Right atrium auricular region (tissue), 2 donors: ENCODE measurements at regions not wholly inside any gene's neighbourhood (a gene's known extent, or its start where the extent isn't known, plus 50 kb on each side); places are given as distances from the start of the nearest gene placed in this dataset.

Source experiments
- DNase-seq: peaks from one replicate; pipeline ENCODE4 v3.0.0-alpha.2; 2019; ENCODE audit warnings: low spot score
- H3K27ac ChIP-seq, 2 donors: fragments of 200-600 bp; sonication (generic); 1 replicate in 1 of 2; 2 replicates in 1 of 2; pipeline ENCODE4 v1.5.1; 2016 to 2019
- H3K27me3 ChIP-seq, 2 donors: fragments of 200-600 bp; sonication (generic); one replicate each; pipeline versions ENCODE4 v1.5.1 to v1.6.0; 2017 to 2019
- H3K36me3 ChIP-seq: fragments of 200-600 bp; sonication (generic); one replicate; pipeline ENCODE4 v1.5.1; 2016
- H3K4me1 ChIP-seq, 2 donors: fragments of 200-600 bp; sonication (generic); one replicate each; pipeline versions ENCODE4 v1.5.1 to v1.6.0; 2017 to 2019
- H3K4me3 ChIP-seq, 2 donors: fragments of 200-600 bp; sonication (generic); 1 replicate in 1 of 2; 2 replicates in 1 of 2; pipeline ENCODE4 v1.5.1; 2017 to 2019; ENCODE audit warnings: mild to moderate bottlenecking in 1 of 2, moderate library complexity in 1 of 2
- H3K9me3 ChIP-seq, 2 donors: fragments of 200-600 bp; sonication (generic); one replicate each; pipeline ENCODE4 v1.5.1; 2019
- CTCF ChIP-seq, 2 donors: fragments of 200-600 bp; sonication (generic); IDR thresholded peaks; one replicate each; pipeline ENCODE4 v1.5.1; 2019; ENCODE audit warnings: antibody characterized with exemption in 2 of 2

- Histone ChIP-seq H3K9me3 (no peaks in the 10 kb centered on the region), H3K36me3 (no peaks in the 10 kb centered on the region), H3K27ac (no peak overlapping the region), H3K4me1 (no peaks in the 10 kb centered on the region), H3K27me3 (no peaks in the 10 kb centered on the region), H3K4me3 (no peak overlapping the region)
- TF ChIP-seq CTCF (IDR thresholded peaks at IDR 0.05), result no peak
- DNase-seq, result no peak
Observed at GRCh38 chr4:179751669-179752068, 2309.4 kb upstream of the AGA start.

GRCh38 chr4:179755322-179755721 lies 2313.1 kb upstream of the AGA start:
- Histone ChIP-seq H3K36me3 (no peaks in the 10 kb centered on the region), H3K27ac (no peak overlapping the region), H3K4me3 (no peak overlapping the region), H3K27me3 (no peaks in the 10 kb centered on the region), H3K9me3 (no peaks in the 10 kb centered on the region), H3K4me1 (no peaks in the 10 kb centered on the region)
- no peak for DNase-seq
- TF ChIP-seq CTCF (IDR thresholded peaks at IDR 0.05), result no peak

- Histone ChIP-seq H3K36me3 (no peaks in the 10 kb centered on the region), H3K9me3 (no peaks in the 10 kb centered on the region), H3K4me1 (no peaks in the 10 kb centered on the region), H3K4me3 (no peak overlapping the region), H3K27me3 (no peaks in the 10 kb centered on the region), H3K27ac (no peak overlapping the region)
- DNase-seq, result no peak
- no peak for TF ChIP-seq CTCF (IDR thresholded peaks at IDR 0.05)
Observed at GRCh38 chr4:179757641-179758040, 2315.4 kb upstream of the AGA start.

GRCh38 chr4:179762840-179763239 lies 2320.6 kb upstream of the AGA start:
- no peaks in the 10 kb centered on the region for H3K36me3 ChIP-seq
- DNase-seq, result no peak
- no peaks in the 10 kb centered on the region for H3K4me1 ChIP-seq
- no peak overlapping the region for H3K27ac ChIP-seq
- no peaks in the 10 kb centered on the region for H3K27me3 ChIP-seq
- TF ChIP-seq CTCF (IDR thresholded peaks at IDR 0.05), result no peak
- no peaks in the 10 kb centered on the region for H3K9me3 ChIP-seq
- H3K4me3 ChIP-seq, result no peak overlapping the region

GRCh38 chr4:179766938-179767337 lies 2324.7 kb upstream of the AGA start:
- no peak for TF ChIP-seq CTCF (IDR thresholded peaks at IDR 0.05)
- no peak overlapping the region for H3K27ac ChIP-seq

GRCh38 chr4:179768996-179769395 lies 2326.8 kb upstream of the AGA start:
- Histone ChIP-seq H3K36me3 (no peaks in the 10 kb centered on the region), H3K27ac (no peak overlapping the region), H3K4me1 (no peaks in the 10 kb centered on the region), H3K27me3 (no peaks in the 10 kb centered on the region), H3K4me3 (no peak overlapping the region), H3K9me3 (no peaks in the 10 kb centered on the region)
- DNase-seq, result no peak
- TF ChIP-seq CTCF (IDR thresholded peaks at IDR 0.05), result no peak

More at GRCh38 chr4:179766938-179767337, 2324.7 kb upstream of the AGA start:
- Histone ChIP-seq H3K9me3 (no peaks in the 10 kb centered on the region), H3K4me3 (no peak overlapping the region), H3K36me3 (no peaks in the 10 kb centered on the region), H3K27me3 (no peaks in the 10 kb centered on the region), H3K4me1 (no peaks in the 10 kb centered on the region)
- no peak for DNase-seq
